Osteoblast (primary cell): ENCODE measurements at regions not wholly inside any gene's neighbourhood (a gene's known extent, or its start where the extent isn't known, plus 50 kb on each side); places are given as distances from the start of the nearest gene placed in this dataset.

Experiments
- DNase-seq: peaks from one replicate; pipeline ENCODE4 v3.0.0; 2011; ENCODE audit warnings: low spot score, mixed read lengths; ENCODE audit not compliant: insufficient read length; ENCODE audit errors: missing footprints
- H2AFZ ChIP-seq: 2 replicates; pipeline ENCODE4 v1.6.0; 2011; ENCODE audit warnings: mild to moderate bottlenecking, low read length
- H3K27ac ChIP-seq: 2 replicates; pipeline ENCODE4 v1.5.1; 2011; ENCODE audit warnings: mild to moderate bottlenecking, low read depth, low read length, moderate library complexity
- H3K27me3 ChIP-seq: 2 replicates; pipeline ENCODE4 v1.6.0; 2012; ENCODE audit warnings: mild to moderate bottlenecking, control low read depth, inconsistent platforms, low read length, moderate library complexity; ENCODE audit not compliant: insufficient read depth
- H3K36me3 ChIP-seq: 2 replicates; pipeline ENCODE4 v1.5.1; 2011; ENCODE audit warnings: mild to moderate bottlenecking, low read length, control low read depth, moderate library complexity; ENCODE audit not compliant: insufficient read depth
- H3K4me1 ChIP-seq: 2 replicates; pipeline ENCODE4 v1.5.1; 2011; ENCODE audit warnings: mild to moderate bottlenecking, low read length, control low read depth, moderate library complexity; ENCODE audit not compliant: insufficient read depth
- H3K4me2 ChIP-seq: 2 replicates; pipeline ENCODE4 v1.6.0; 2011; ENCODE audit warnings: mild to moderate bottlenecking, low read length; ENCODE audit not compliant: insufficient read depth
- H3K4me3 ChIP-seq: fragments of 200-600 bp; sonication (generic); 3 replicates; pipeline ENCODE4 v1.5.1; 2012; ENCODE audit warnings: mild to moderate bottlenecking, low read length, inconsistent platforms; ENCODE audit not compliant: insufficient read depth
- H3K79me2 ChIP-seq: 2 replicates; pipeline ENCODE4 v1.6.0; 2012; ENCODE audit warnings: mild to moderate bottlenecking, low read length, control low read depth, inconsistent platforms; ENCODE audit not compliant: insufficient read depth
- H3K9me3 ChIP-seq: 2 replicates; pipeline ENCODE4 v1.5.1; 2011; ENCODE audit warnings: low read depth, low read length, control low read depth
- H4K20me1 ChIP-seq: 2 replicates; pipeline ENCODE4 v1.6.0; 2012; ENCODE audit warnings: mild to moderate bottlenecking, low read length, control low read depth; ENCODE audit not compliant: insufficient read depth
- TF ChIP-seq, protein P1 (sequence below): IDR thresholded peaks from 2 replicates; pipeline ENCODE4 v1.5.1; 2011; ENCODE audit warnings: mild to moderate bottlenecking, low read depth, low read length, moderate library complexity; ENCODE audit errors: extremely low read depth

DNA sequence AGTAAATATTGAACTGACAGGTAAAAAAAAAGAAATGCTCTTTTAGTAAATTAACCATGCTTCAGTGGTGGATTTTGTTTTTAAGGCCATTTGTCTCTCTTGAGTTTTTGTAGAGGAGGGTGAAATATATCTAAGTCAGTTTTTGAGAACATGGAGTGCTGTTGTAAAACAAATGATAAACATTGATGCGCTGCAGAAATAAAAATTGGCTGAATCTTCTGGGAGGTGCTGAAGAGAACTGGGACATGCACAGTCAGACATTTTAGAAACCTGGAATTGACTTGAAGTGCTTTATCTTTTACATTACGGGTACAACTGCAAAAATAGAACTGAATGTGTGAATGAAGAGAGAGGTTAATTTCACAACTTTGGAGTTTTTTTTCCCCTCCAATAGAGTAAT, 203.0 kb upstream of the HDAC9 start:
- no peaks in the 10 kb centered on the region for H3K9me3 ChIP-seq
- peaks cover 15% of the 10 kb centered on the region for H3K27me3 ChIP-seq
- H3K27ac ChIP-seq, result no peak overlapping the region
- no peak overlapping the region for H3K4me3 ChIP-seq
- no peak overlapping the region for H2AFZ ChIP-seq
- H3K4me1 ChIP-seq, result no peaks in the 10 kb centered on the region
- H3K4me2 ChIP-seq, result no peak overlapping the region
- no peaks in the 10 kb centered on the region for H4K20me1 ChIP-seq
- TF ChIP-seq, protein P1, sequence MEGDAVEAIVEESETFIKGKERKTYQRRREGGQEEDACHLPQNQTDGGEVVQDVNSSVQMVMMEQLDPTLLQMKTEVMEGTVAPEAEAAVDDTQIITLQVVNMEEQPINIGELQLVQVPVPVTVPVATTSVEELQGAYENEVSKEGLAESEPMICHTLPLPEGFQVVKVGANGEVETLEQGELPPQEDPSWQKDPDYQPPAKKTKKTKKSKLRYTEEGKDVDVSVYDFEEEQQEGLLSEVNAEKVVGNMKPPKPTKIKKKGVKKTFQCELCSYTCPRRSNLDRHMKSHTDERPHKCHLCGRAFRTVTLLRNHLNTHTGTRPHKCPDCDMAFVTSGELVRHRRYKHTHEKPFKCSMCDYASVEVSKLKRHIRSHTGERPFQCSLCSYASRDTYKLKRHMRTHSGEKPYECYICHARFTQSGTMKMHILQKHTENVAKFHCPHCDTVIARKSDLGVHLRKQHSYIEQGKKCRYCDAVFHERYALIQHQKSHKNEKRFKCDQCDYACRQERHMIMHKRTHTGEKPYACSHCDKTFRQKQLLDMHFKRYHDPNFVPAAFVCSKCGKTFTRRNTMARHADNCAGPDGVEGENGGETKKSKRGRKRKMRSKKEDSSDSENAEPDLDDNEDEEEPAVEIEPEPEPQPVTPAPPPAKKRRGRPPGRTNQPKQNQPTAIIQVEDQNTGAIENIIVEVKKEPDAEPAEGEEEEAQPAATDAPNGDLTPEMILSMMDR, result no peak
- DNase-seq, result no peak
- H3K79me2 ChIP-seq, result no peaks in the 10 kb centered on the region
- H3K36me3 ChIP-seq, result no peaks in the 10 kb centered on the region

GRCh38 chr7:18293759-18294158, 201.8 kb upstream of the HDAC9 start:
- Histone ChIP-seq H4K20me1 (no peaks in the 10 kb centered on the region), H3K27me3 (peaks cover 15% of the 10 kb centered on the region), H3K79me2 (no peaks in the 10 kb centered on the region), H3K9me3 (no peaks in the 10 kb centered on the region), H3K4me3 (no peak overlapping the region), H3K27ac (no peak overlapping the region), H3K4me1 (no peaks in the 10 kb centered on the region), H2AFZ (no peak overlapping the region), H3K36me3 (no peaks in the 10 kb centered on the region), H3K4me2 (no peak overlapping the region)
- TF ChIP-seq, protein P1, result no peak
- no peak for DNase-seq

DNA sequence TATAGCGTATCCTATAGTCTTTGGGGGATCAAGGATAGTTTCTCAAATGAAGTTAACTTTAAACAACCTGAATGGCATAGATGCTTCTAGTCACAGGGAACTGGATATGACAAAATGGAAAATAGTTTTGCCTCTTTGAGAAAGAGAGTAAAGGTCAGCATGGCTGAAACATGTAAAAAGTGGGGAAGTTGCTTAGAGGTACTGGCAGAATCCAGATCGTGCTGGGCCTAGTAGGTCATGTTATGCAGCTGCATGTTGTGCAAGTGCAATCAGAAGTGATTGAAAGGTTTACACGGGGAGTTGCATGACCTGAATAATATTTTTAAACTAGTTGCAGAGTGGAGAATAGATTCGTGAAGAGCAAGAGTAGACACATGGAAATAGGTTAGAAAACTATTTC, 201.1 kb upstream of the HDAC9 start:
- no peaks in the 10 kb centered on the region for H4K20me1 ChIP-seq
- peaks cover 15% of the 10 kb centered on the region for H3K27me3 ChIP-seq
- TF ChIP-seq, protein P1, result no peak
- H3K9me3 ChIP-seq, result no peaks in the 10 kb centered on the region
- H3K4me3 ChIP-seq, result no peak overlapping the region
- H3K4me2 ChIP-seq, result no peak overlapping the region
- H3K79me2 ChIP-seq, result no peaks in the 10 kb centered on the region
- H3K36me3 ChIP-seq, result no peaks in the 10 kb centered on the region
- no peak overlapping the region for H2AFZ ChIP-seq
- H3K27ac ChIP-seq, result no peak overlapping the region
- no peaks in the 10 kb centered on the region for H3K4me1 ChIP-seq
- no peak for DNase-seq

GRCh38 chr7:18295781-18296423, 199.6 kb upstream of the HDAC9 start:
- H3K27me3 ChIP-seq, result peaks cover 11% of the 10 kb centered on the region
- H2AFZ ChIP-seq, result no peak overlapping the region
- no peaks in the 10 kb centered on the region for H3K79me2 ChIP-seq
- no peak overlapping the region for H3K27ac ChIP-seq
- no peaks in the 10 kb centered on the region for H3K4me1 ChIP-seq
- TF ChIP-seq, protein P1, result no peak
- no peak overlapping the region for H3K4me2 ChIP-seq
- H3K9me3 ChIP-seq, result no peaks in the 10 kb centered on the region
- H4K20me1 ChIP-seq, result no peaks in the 10 kb centered on the region
- no peak overlapping the region for H3K4me3 ChIP-seq
- no peaks in the 10 kb centered on the region for H3K36me3 ChIP-seq
- DNase-seq, result no peak
